ENCODE measurements at regions not wholly inside any gene's neighbourhood (a gene's known extent, or its start where the extent isn't known, plus 50 kb on each side); places are given as distances from the start of the nearest gene placed in this dataset.

- TF ChIP-seq CTCF (IDR thresholded peaks at IDR 0.05; ENCODE audit: low read depth, low read length, missing control alignments), result no peak
- no peak for DNase-seq (ENCODE audit: extremely low read depth, low read depth)
- H3K4me3 ChIP-seq (replicated peaks; ENCODE audit: low read depth, low read length), result no peak overlapping the region
These were observed 98.9 kb upstream of the PIAS1 start for GRCh38 chr15:67955252-67955651.

- DNase-seq (ENCODE audit: extremely low read depth, low read depth), result no peak
- no peak for TF ChIP-seq CTCF (IDR thresholded peaks at IDR 0.05; ENCODE audit: low read depth, low read length, missing control alignments)
- H3K4me3 ChIP-seq (replicated peaks; ENCODE audit: low read depth, low read length), result no peak overlapping the region
These were observed 96.5 kb upstream of the PIAS1 start for GRCh38 chr15:67957435-67958132.

- H3K4me3 ChIP-seq (replicated peaks; ENCODE audit: low read depth, low read length), result peak overlapping the region; percentile 45
- TF ChIP-seq CTCF (IDR thresholded peaks at IDR 0.05; ENCODE audit: low read depth, low read length, missing control alignments), result no peak
- DNase-seq (ENCODE audit: extremely low read depth, low read depth), result no peak
These were observed 86.2 kb upstream of the PIAS1 start for GRCh38 chr15:67967871-67968431.

GRCh38 chr15:67968564-67968963 lies 85.6 kb upstream of the PIAS1 start:
- H3K4me3 ChIP-seq (replicated peaks; ENCODE audit: low read depth, low read length), result peak overlapping the region; percentile 45
- DNase-seq (ENCODE audit: extremely low read depth, low read depth), result no peak
- TF ChIP-seq CTCF (IDR thresholded peaks at IDR 0.05; ENCODE audit: low read depth, low read length, missing control alignments), result no peak

GRCh38 chr15:67968966-67969365 lies 85.1 kb upstream of the PIAS1 start:
- no peak overlapping the region for H3K4me3 ChIP-seq (replicated peaks; ENCODE audit: low read depth, low read length)
- no peak for TF ChIP-seq CTCF (IDR thresholded peaks at IDR 0.05; ENCODE audit: low read depth, low read length, missing control alignments)
- no peak for DNase-seq (ENCODE audit: extremely low read depth, low read depth)

- TF ChIP-seq CTCF (IDR thresholded peaks at IDR 0.05; ENCODE audit: low read depth, low read length, missing control alignments), result no peak
- no peak overlapping the region for H3K4me3 ChIP-seq (replicated peaks; ENCODE audit: low read depth, low read length)
- no peak for DNase-seq (ENCODE audit: extremely low read depth, low read depth)
These were observed 84.2 kb upstream of the PIAS1 start for GRCh38 chr15:67969892-67970291.

Measured in HFF-Myc (cell line).